AG10803 (cell line): ENCODE measurements at regions not wholly inside any gene's neighbourhood (a gene's known extent, or its start where the extent isn't known, plus 50 kb on each side); places are given as distances from the start of the nearest gene placed in this dataset.

Source experiments
- DNase-seq: peaks from one replicate; pipeline ENCODE4 v3.0.0; 2010; ENCODE audit warnings: low read depth
- H3K4me3 ChIP-seq: 2 replicates; pipeline ENCODE4 v1.5.1; 2011; ENCODE audit warnings: mild to moderate bottlenecking, low read length, control low read depth
- TF ChIP-seq, protein P1 (sequence below): conservative IDR thresholded peaks from 2 replicates; pipeline ENCODE4 v1.5.1; 2011; ENCODE audit warnings: mild to moderate bottlenecking, low read length, control low read depth, inconsistent platforms

DNA sequence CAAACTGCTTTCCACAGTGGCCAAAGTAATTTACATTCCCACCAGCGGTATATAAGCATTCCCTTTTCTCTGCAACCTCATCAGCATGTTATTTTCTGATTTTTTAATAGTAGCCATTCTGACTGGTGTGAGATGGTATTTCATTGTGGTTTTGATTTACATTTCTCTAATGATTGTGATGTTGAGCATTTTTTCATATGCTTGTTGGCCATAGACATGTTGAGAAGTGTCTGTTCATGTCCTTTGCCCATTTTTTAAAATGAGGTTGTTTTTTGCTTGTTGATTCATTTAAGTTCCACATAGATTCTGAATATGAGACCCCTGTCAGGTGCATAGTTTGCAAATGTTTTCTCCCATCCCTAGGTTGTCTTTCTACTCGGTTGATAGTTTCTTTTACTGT, 254.5 kb upstream of the MPDZ start:
- no peak overlapping the region for H3K4me3 ChIP-seq
- TF ChIP-seq, protein P1, sequence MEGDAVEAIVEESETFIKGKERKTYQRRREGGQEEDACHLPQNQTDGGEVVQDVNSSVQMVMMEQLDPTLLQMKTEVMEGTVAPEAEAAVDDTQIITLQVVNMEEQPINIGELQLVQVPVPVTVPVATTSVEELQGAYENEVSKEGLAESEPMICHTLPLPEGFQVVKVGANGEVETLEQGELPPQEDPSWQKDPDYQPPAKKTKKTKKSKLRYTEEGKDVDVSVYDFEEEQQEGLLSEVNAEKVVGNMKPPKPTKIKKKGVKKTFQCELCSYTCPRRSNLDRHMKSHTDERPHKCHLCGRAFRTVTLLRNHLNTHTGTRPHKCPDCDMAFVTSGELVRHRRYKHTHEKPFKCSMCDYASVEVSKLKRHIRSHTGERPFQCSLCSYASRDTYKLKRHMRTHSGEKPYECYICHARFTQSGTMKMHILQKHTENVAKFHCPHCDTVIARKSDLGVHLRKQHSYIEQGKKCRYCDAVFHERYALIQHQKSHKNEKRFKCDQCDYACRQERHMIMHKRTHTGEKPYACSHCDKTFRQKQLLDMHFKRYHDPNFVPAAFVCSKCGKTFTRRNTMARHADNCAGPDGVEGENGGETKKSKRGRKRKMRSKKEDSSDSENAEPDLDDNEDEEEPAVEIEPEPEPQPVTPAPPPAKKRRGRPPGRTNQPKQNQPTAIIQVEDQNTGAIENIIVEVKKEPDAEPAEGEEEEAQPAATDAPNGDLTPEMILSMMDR, result no peak
- DNase-seq, result no peak

DNA sequence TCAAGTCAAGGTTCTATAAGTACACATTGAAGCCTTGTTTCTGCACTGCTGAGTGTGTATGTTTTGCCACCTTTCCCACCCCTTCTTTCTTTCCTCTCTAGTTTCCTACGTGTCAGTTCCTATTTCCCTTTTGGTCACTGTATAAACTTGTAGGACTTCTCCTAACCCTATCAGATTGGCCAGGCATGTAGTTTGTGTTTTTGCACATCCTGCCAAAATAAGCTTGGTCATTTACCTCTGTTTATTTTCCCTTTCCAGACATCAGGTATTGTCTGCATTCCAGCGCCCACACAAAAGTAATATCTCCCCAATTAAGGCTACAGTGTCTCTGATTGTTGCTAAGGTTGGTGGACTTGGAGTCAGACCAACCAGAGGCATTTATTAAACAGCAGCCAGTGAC, 252.9 kb upstream of the MPDZ start:
- TF ChIP-seq, protein P1, result no peak
- DNase-seq, result no peak
- no peak overlapping the region for H3K4me3 ChIP-seq

DNA sequence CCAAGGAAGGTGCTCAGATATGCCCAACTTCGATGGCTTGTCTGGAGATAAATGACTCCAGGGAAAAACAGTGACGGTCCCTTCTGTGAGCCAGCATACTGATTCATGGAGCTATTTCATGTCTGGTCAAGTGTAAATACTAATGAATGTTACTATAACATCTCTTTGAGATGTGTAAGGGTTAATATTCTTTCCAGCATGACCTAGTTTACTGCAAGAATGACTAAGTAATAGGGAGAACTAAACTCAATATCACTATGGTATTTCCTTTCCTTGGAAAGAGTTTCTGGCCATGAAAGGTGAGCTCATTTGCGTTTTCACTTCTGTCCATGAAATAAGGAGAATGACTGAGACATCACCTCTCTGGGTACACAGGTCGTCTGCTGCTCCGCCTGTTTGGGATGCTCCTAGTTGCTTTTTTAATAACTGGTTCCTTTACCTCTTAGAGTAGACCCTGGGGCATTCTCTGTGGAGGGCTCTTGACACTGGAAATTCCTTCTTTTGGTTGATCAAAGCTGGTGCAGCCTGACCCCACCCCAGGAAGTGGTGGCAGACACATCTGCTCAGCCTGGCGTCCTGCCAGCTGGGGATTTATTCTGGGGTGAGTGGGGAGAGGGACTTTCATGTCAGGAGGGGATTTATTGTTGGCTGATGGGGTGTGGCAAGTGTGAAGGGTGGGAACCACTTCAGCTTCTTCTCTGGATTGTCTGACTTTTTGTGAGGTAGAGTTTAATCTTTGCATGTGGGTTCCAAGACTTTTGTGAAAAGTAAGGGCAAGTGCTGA, 250.0 kb upstream of the MPDZ start:
- no peak overlapping the region for H3K4me3 ChIP-seq
- TF ChIP-seq, protein P1, result no peak
- DNase-seq, result no peak

DNA sequence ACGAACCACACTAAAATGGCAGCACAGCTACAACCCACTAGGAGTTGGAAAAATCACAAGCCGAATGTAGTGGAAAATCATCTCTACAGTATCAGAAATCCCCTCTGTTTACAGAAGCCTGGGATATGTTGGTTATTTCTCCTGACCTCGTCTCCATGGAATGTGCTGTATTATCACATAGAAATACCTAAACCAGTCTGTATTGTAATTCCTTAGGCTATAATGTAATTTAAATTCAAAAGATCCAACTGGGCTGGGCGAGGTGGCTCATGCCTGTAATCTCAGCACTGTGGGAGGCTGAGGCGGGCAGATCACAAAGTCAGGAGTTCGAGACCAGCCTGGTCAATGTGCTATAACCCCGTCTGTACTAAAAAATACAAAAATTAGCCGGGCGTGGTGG, 244.8 kb upstream of the MPDZ start:
- no peak overlapping the region for H3K4me3 ChIP-seq
- DNase-seq, result no peak
- TF ChIP-seq, protein P1, result no peak

DNA sequence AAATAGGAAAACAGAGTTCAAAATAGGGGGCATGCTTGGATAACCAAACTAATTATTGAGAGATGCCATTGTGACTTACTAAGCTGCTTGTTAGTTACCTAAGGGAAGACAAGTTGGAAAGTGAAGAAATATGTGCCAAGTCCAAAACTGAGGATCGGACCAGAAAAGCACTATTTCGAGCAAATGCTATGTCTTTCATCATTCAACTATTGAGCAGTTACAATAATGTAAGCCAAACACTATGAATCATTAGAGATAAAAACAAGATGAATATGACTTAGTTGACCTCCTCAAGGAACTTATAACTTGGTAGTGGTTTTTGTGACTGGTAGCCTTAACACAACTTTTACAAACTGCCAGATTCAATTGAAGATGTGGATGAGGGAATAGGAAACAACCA, 240.6 kb upstream of the MPDZ start:
- TF ChIP-seq, protein P1, result no peak
- DNase-seq, result no peak
- no peak overlapping the region for H3K4me3 ChIP-seq

DNA sequence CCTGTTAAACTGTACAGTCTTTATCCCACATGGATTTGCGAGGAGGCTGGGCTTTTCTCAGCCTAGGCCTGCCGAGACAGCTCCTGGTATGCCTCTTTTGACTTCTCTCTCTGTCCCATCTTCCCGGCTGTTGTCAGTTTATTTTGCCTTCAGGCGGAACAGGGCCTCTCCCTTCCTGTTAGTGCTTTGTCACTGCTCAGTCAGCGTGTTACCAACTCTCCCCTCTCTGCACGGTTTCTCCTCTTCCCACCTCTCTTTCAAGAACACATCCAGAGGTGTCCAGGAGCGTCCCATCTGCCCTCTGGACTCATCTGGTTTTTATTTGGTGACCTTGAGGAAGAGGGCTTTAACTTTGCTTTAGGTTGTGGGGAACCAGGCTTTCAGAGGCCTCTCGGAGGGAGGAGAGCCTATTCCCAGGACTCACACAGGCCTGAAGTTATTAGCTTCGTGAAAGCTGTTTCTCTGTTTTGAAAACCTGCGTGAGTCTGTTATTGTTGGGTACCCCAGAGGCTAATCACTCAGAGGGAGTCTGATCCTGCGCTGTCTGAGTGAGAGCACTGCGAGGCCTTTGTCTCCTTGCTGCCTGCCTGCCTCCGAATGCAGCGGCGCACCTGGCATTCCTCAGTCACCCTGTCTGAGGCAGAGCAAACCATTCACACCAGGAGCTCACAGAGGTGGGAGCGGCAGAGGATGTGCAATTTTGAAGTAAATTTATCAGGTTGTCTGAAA, 234.4 kb upstream of the MPDZ start:
- no peak overlapping the region for H3K4me3 ChIP-seq
- DNase-seq, result no peak
- TF ChIP-seq, protein P1, result no peak

DNA sequence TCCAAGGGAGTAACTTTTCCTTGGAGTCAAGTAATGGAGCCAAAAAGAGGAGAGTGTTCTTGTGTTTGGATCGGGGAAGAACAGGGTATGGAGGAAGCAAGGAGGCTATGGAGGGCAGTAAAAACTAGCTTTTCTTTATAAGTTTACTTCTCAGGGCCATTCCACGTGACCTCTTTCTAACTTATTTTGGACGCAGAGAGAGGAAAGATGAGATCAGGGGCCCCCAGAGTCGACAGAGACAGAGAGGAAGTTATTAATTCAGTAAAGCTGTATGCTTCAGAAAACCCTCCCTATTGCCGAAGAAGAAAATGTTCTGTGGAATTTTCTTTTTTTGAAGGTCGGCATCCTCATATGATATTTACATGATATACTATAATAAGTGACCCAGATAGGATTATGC, 233.8 kb upstream of the MPDZ start:
- H3K4me3 ChIP-seq, result no peak overlapping the region
- TF ChIP-seq, protein P1, result no peak
- no peak for DNase-seq
